Fibroblast of skin of right biceps (primary cell): ENCODE measurements at regions not wholly inside any gene's neighbourhood (a gene's known extent, or its start where the extent isn't known, plus 50 kb on each side); places are given as distances from the start of the nearest gene placed in this dataset.

ENCODE experiments used
- DNase-seq: peaks from one replicate; pipeline ENCODE4 v3.0.0-alpha.2; 2013

GRCh38 chr15:70504988-70505387, 258.4 kb downstream of the UACA start:
- DNase-seq = no peak

DNA sequence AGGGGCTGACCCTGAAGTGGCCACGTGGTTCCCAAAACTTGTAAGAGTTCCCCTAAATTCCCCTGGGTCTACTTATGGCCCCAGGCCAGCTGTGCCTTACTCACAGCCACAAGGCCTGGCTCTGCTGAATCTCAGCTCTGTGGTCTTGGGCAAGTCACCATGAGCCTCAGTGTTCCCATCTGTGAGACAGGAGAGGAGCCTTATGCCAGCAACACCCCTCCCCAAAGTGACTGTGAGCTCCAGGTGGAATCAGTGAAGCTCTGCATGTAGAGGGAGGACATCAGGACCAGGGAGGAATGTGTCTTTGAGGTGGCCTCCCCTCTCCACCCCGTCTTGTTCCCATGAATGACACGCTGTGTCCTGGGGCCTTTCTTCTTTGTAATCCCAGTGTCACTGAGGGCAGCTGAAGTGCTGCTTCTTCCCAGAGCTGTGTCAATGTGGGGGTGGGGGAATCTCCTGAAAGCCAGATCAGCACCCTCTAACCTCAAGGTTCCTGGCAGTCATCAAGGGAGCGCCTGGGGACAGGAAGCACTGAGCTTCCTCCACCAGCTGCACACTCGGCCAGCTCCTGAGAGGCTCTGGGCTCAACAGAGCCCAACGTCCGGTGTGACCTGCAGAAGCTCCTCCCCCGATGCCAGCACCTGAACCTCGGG, 258.9 kb downstream of the UACA start:
- DNase-seq = peak; percentile 86

DNA sequence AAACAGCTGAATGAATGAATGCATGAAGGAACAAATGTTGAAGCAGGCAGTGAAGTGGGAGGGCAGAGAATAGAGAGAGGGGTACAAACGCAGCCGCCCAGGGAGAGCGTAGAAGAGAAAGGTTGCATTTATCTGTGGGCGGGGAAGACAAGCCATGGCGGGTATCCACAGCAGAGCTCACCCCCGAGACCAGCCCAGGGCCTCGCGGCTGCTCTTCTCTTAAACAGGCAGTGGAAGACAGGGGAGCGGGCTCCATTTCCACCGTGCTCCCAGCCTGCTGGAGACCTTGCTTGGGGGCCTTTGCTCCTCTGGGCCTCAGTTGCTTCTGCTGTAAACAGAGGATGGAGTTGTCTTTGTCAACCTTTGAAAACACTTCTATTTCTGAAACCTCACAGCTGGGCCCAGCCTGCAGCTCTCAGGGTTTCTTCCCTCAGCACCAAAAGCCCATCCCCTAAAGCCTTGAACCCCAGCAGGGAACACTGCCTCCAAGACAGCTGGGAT, 259.5 kb downstream of the UACA start:
- no peak for DNase-seq

DNA sequence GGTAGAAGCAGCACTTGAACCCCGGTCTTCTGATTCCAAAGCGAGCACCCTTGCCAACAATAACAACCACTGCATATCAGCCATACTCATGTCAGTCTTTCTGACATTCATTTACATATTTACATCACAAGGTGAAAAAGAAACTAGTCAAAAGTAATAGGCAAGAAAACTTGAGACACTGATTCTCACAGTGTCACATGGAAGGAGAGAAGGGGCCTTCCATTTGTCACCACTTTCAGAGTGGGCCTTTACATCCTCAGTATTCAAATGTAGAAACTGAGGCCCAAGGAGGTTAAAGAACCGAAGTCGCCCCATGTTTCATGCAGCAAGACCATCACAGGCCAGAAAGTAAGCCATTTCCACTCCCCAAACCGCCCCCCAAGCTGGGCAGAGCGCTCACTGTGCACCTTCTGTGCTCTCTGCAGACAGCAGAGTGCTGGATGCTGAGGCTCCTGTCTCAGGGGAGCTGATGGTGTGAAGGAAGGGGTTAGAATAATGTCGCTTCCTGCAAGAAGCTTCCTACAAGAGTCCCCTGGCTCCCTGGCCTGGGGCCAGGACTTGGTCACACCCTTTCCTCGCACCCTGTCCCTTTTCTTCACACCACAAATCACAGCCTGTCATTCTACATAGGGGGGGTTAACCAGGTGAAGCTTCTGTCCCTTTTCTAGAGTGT, 260.1 kb downstream of the UACA start:
- no peak for DNase-seq

- DNase-seq = no peak
These were observed 260.8 kb downstream of the UACA start for GRCh38 chr15:70502529-70502928.

DNA sequence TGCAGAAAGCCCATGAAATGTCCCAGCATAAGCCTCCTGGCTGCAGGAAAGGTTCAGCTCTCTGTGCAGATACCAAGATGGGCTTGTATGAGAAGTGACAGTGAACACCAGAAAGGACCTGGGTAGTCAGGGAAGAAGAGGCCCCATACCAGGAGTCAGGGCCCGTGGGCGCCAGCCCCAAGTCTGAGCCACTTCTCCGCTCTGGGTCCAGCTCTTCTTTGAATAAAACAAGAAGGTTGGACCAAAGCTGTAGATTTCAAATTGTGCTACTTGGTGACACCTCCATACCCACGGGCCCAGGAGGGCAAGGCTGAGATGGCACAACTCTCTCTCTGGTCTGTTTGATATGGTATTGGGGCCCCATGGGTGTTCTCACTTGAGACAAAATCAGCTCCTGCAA, 261.5 kb downstream of the UACA start:
- DNase-seq = no peak

- no peak for DNase-seq
These were observed 262.1 kb downstream of the UACA start for GRCh38 chr15:70501121-70501727.

DNA sequence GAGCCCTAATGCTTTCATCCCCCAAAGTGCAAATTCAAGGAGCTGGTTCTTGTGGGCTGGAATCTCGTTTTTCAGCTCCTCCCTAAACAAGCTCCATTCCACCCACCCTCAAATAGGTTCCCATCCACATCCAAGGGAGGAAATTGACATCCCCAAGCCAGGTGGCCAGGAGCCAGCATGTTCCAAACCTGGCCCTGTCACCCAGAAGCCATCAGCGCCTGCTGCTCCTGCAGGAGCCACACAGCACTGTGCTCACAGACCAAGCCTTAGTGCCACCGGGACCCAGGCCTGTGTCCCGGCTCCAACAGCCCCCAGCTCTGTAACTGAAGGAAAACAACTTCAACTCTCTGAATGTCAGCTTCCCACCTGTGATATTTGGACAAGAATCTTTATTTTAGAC, 263.6 kb downstream of the UACA start:
- no peak for DNase-seq

- DNase-seq = no peak
These were observed 265.2 kb downstream of the UACA start for GRCh38 chr15:70498096-70498626.

GRCh38 chr15:70497661-70498060, 265.7 kb downstream of the UACA start:
- DNase-seq = no peak

DNA sequence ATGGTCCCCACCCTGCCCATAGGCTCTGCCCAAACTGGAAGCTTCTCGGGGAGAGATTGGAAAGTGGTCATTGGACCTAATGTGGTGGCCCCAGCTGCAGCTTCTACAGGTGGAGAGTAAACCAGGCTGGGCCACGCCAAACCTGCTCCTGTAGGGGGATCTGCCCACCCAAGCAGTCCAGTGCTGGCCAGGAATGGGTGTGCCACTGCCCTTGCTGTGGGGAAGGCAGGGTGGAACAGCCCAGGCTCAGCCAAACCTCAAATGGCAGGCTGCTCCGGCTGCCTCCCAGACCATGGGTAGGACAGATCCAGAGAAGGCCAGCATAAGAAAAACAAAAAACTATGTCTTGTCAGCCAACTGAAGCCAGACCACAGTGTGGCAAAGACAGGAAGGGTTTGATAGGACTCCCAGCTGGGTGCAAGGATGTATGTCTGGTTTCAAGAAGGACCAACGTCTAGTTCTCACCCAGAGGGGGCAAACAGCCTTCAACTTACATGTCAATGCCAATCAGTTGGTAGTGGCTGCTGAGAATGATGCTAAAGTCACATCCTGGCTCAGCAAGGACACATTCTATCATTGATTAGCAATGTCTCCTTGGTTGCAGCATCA, 267.3 kb downstream of the UACA start:
- DNase-seq = no peak

GRCh38 chr15:70494852-70495571, 268.3 kb downstream of the UACA start:
- DNase-seq = peak; percentile 97

- DNase-seq = no peak
These were observed 268.9 kb downstream of the UACA start for GRCh38 chr15:70494517-70494851.

DNA sequence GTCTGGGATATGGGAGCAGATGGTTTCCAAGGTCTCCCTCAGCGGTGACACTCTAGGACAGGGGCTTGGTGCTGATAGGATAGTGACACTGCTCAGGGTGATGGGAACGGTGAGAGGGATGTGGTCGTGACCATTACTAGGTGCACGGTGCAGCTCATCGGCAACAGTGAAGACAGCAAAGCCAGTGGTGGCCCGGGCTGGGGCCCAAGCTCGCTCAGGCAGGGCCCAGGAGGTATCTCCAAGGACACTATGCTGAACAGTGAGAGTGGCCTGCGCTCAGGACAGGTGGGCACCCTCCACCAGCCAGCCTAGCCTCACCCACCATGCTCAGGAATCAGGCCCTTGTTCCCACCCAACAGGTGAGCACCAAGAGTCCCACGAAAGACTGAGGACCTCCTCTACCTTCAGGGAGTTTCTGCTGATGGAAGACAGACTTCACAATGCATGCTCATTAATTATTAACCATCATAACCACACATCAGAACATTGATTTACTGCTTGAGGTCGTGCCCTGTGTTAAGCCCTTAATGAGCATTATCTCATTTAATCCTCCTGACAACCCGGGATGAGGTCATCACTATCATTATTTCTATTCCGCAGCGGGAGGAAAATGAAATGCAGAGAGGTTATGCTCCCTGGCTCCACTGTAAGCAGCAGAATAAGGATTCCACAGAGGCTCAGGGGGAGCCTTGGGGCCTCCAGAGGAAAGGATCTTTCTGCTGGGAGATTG, 269.4 kb downstream of the UACA start:
- peak; percentile 72 for DNase-seq

- no peak for DNase-seq
These were observed 270.0 kb downstream of the UACA start for GRCh38 chr15:70493376-70493775.

- peak; percentile 93 for DNase-seq
These were observed 270.8 kb downstream of the UACA start for GRCh38 chr15:70492240-70493177.

GRCh38 chr15:70491641-70492040, 271.7 kb downstream of the UACA start:
- DNase-seq = no peak

DNA sequence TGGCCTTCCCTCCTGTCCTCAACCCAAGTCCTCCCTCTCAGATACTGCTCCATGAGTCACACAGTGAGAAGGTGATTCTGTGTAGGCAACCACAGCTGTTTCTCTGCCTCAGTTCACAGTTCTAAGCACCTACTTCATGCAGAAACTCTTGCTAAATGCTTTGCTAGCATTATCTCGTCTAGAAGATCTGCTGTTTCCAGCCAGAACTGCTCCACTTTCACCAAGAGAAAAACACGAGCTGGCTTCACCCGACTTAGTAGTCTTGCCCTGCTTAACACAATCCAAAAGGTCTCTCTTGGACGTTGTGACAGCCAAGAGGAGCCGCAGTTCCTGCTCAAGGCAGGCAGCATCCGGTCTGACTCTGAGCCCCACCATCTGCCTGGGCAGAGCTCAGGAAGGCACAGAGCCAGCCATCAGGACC, 272.1 kb downstream of the UACA start:
- peak; percentile 27 for DNase-seq

- no peak for DNase-seq
These were observed 272.6 kb downstream of the UACA start for GRCh38 chr15:70490838-70491155.

GRCh38 chr15:70490148-70490837, 273.1 kb downstream of the UACA start:
- DNase-seq = no peak
